IMR-90 (cell line): ENCODE measurements at regions not wholly inside any gene's neighbourhood (a gene's known extent, or its start where the extent isn't known, plus 50 kb on each side); places are given as distances from the start of the nearest gene placed in this dataset.

Source experiments
- ATAC-seq: fragments of 200-7000 bp; cut with Tn5 transposase; 2 replicates; pipeline ENCODE4 v1.9.1; 2020; ENCODE audit warnings: low read depth, mild to moderate bottlenecking, moderate library complexity
- BruUV-seq: library from RNA; stranded (reverse); fragments of 400-500 nt; replicated peaks from 2 replicates; lab custom pipeline; 2021; lab: Mats Ljungman, UMichigan
- CTCF ChIA-PET: fragments of 300-600 bp; formaldehyde crosslinking; extraction: SDS; loops from one replicate; lab custom pipeline; 2021; ENCODE audit warnings: antibody characterized with exemption; lab: Yijun Ruan, JAX
- POLR2A ChIA-PET: fragments of 300-600 bp; sonication (Branson Sonifier 250); formaldehyde crosslinking; loops from one replicate; lab custom pipeline; 2022; ENCODE audit warnings: antibody characterized with exemption; ENCODE audit not compliant: unreplicated experiment; lab: Charles Lee
- DNase-seq: peaks from one replicate; pipeline ENCODE4 v3.0.0; 2013
- H2AFZ ChIP-seq: replicated peaks from 2 replicates; pipeline ENCODE3; 2013; ENCODE audit warnings: low read length, mild to moderate bottlenecking; ENCODE audit not compliant: poor library complexity
- H2AK5ac ChIP-seq: 2 replicates; pipeline ENCODE4 v1.6.1; 2013; ENCODE audit warnings: low read depth, low read length, inconsistent platforms
- H2AK9ac ChIP-seq: replicated peaks from 2 replicates; pipeline ENCODE3; 2013; ENCODE audit warnings: mild to moderate bottlenecking, low read depth, low read length, moderate library complexity; ENCODE audit not compliant: poor library complexity
- H2BK120ac ChIP-seq: 2 replicates; pipeline ENCODE4 v1.6.1; 2013; ENCODE audit warnings: low read depth, low read length, inconsistent platforms
- H2BK15ac ChIP-seq: 3 replicates; pipeline ENCODE4 v1.6.1; 2013; ENCODE audit warnings: low read depth, low read length, inconsistent platforms
- H2BK20ac ChIP-seq: 2 replicates; pipeline ENCODE4 v1.6.1; 2013; ENCODE audit warnings: low read depth, mild to moderate bottlenecking, inconsistent platforms, low read length, moderate library complexity
- H2BK5ac ChIP-seq: 2 replicates; pipeline ENCODE4 v1.6.1; 2013; ENCODE audit warnings: mild to moderate bottlenecking, low read depth, low read length, inconsistent platforms; ENCODE audit not compliant: poor library complexity, severe bottlenecking
- H3K14ac ChIP-seq: replicated peaks from 2 replicates; pipeline ENCODE4 v1.6.1; 2013; ENCODE audit warnings: low read depth, low read length, inconsistent platforms
- H3K18ac ChIP-seq: 2 replicates; pipeline ENCODE4 v1.6.1; 2013; ENCODE audit warnings: low read depth, low read length, control low read depth
- H3K23ac ChIP-seq: 2 replicates; pipeline ENCODE4 v1.6.1; 2013; ENCODE audit warnings: low read depth, low read length, inconsistent platforms
- H3K27ac ChIP-seq: 2 replicates; pipeline ENCODE4 v1.5.1; 2013; ENCODE audit warnings: mild to moderate bottlenecking, control low read depth, low read length; ENCODE audit not compliant: insufficient read depth
- H3K27me3 ChIP-seq: 2 replicates; pipeline ENCODE4 v1.6.1; 2013; ENCODE audit warnings: low read length; ENCODE audit not compliant: control insufficient read depth, insufficient read depth
- H3K36me3 ChIP-seq: 2 replicates; pipeline ENCODE4 v1.6.1; 2013; ENCODE audit warnings: low read length, mixed read lengths; ENCODE audit not compliant: control insufficient read depth, insufficient read depth
- H3K4ac ChIP-seq: 2 replicates; pipeline ENCODE4 v1.6.1; 2013; ENCODE audit warnings: low read depth, low read length, inconsistent platforms
- H3K4me1 ChIP-seq: 2 replicates; pipeline ENCODE4 v1.6.1; 2013; ENCODE audit warnings: low read length, mixed read lengths; ENCODE audit not compliant: control insufficient read depth, insufficient read depth
- H3K4me2 ChIP-seq: 2 replicates; pipeline ENCODE4 v1.6.1; 2013; ENCODE audit warnings: low read depth, mild to moderate bottlenecking, control low read depth, low read length, moderate library complexity
- H3K4me3 ChIP-seq: 2 replicates; pipeline ENCODE4 v1.5.1; 2013; ENCODE audit warnings: low read depth, mild to moderate bottlenecking, control low read depth, low read length, moderate library complexity; ENCODE audit not compliant: insufficient read depth
- H3K56ac ChIP-seq: 2 replicates; pipeline ENCODE4 v1.6.1; 2013; ENCODE audit warnings: low read length, inconsistent platforms; ENCODE audit not compliant: insufficient read depth; ENCODE audit errors: extremely low read depth
- H3K79me1 ChIP-seq, 2 experiments: 2 replicates each; pipeline ENCODE4 v1.6.1; 2013; ENCODE audit warnings: low read length in 2 of 2, inconsistent platforms in 1 of 2, low read depth in 1 of 2
- H3K9ac ChIP-seq: 2 replicates; pipeline ENCODE4 v1.6.1; 2013; ENCODE audit warnings: low read depth, low read length, control low read depth
- H3K9me1 ChIP-seq: 2 replicates; pipeline ENCODE4 v1.6.1; 2013; ENCODE audit warnings: low read length, inconsistent platforms; ENCODE audit not compliant: insufficient read depth
- H3K9me3 ChIP-seq: 2 replicates; pipeline ENCODE4 v1.6.1; 2013; ENCODE audit warnings: low read length; ENCODE audit not compliant: control insufficient read depth, insufficient read depth
- H4K20me1 ChIP-seq: 2 replicates; pipeline ENCODE4 v1.6.1; 2013; ENCODE audit warnings: low read length, inconsistent platforms; ENCODE audit not compliant: insufficient read depth
- H4K5ac ChIP-seq: 2 replicates; pipeline ENCODE4 v1.6.1; 2013; ENCODE audit warnings: mild to moderate bottlenecking, low read depth, low read length, control low read depth
- H4K8ac ChIP-seq, 2 experiments: 2 replicates each; pipeline ENCODE4 v1.6.1; 2013; ENCODE audit warnings: low read depth in 2 of 2, low read length in 2 of 2, control low read depth in 1 of 2, inconsistent platforms in 1 of 2
- H4K91ac ChIP-seq: 2 replicates; pipeline ENCODE4 v1.6.1; 2013; ENCODE audit warnings: low read depth, low read length, inconsistent platforms; ENCODE audit not compliant: insufficient read depth
- CEBPB ChIP-seq: IDR thresholded peaks from 2 replicates; pipeline ENCODE4 v1.6.1; 2012; ENCODE audit warnings: low read depth, low read length, improper control_type of control experiment
- CHD1 ChIP-seq: IDR thresholded peaks from 2 replicates; pipeline ENCODE4 v1.6.1; 2012; ENCODE audit warnings: low read depth, low read length, improper control_type of control experiment
- FOS ChIP-seq: fragments of 150-350 bp; IDR thresholded peaks from 2 replicates; pipeline ENCODE4 v1.6.1; 2016; ENCODE audit warnings: low read depth, low read length
- MAFK ChIP-seq: IDR thresholded peaks from 2 replicates; pipeline ENCODE4 v1.6.1; 2012; ENCODE audit warnings: low read depth, low read length, improper control_type of control experiment
- MAZ ChIP-seq: IDR thresholded peaks from 2 replicates; pipeline ENCODE4 v1.6.1; 2012; ENCODE audit warnings: low read depth, mild to moderate bottlenecking, low read length, improper control_type of control experiment, moderate library complexity, borderline replicate concordance
- NFE2L2 ChIP-seq: fragments of 150-350 bp; IDR thresholded peaks from 2 replicates; pipeline ENCODE4 v1.6.1; 2016; ENCODE audit warnings: low read depth, mild to moderate bottlenecking, low read length
- POLR2A ChIP-seq: IDR thresholded peaks from 2 replicates; pipeline ENCODE4 v1.6.1; 2012; ENCODE audit warnings: mild to moderate bottlenecking, low read depth, low read length
- RCOR1 ChIP-seq: IDR thresholded peaks from 2 replicates; pipeline ENCODE4 v1.6.1; 2012; ENCODE audit warnings: mild to moderate bottlenecking, low read length, improper control_type of control experiment; ENCODE audit not compliant: insufficient replicate concordance
- RFX5 ChIP-seq: IDR thresholded peaks from 2 replicates; pipeline ENCODE4 v1.8.0; 2012; ENCODE audit warnings: low read depth, mild to moderate bottlenecking, low read length, moderate library complexity
- SMC3 ChIP-seq: fragments of 150-350 bp; IDR thresholded peaks from 2 replicates; pipeline ENCODE4 v1.6.1; 2016; ENCODE audit warnings: low read depth, mild to moderate bottlenecking, antibody characterized with exemption, low read length, moderate library complexity
- whole genome bisulfite sequencing, 2 experiments: methylation state at CpG; one replicate each; pipeline versions ENCODE4 v1.1.5 to v1.1.7; 2013; ENCODE audit warnings: missing lambda C conversion rate in 2 of 2; ENCODE audit not compliant: insufficient read length in 1 of 2; ENCODE audit errors: extremely low coverage in 2 of 2; 5-methylcytosine and 5-hydroxymethylcytosine counted together
- dilution Hi-C: fragments of 300-500 bp; cut with HindIII; formaldehyde crosslinking; loops from one replicate; pipeline ENCODE4 v1.14.3; 2018; ENCODE audit warnings: low sequenced_read_pairs; ENCODE audit not compliant: unreplicated experiment
- in situ Hi-C: fragments of 300-500 bp; cut with MboI; formaldehyde crosslinking; loops from 3 replicates; pipeline ENCODE4 v1.14.3; 2019; ENCODE audit warnings: low sequenced_read_pairs, inconsistent platforms, mixed read lengths
- intact Hi-C: fragments of 100-400 bp; cut with micrococcal nuclease; formaldehyde crosslinking; loops from 2 replicates; pipeline ENCODE4 v1.10.0; 2022
- TF ChIP-seq, protein P1 (sequence below): conservative IDR thresholded peaks from 2 replicates; pipeline ENCODE4 v1.5.1; 2012; ENCODE audit warnings: mild to moderate bottlenecking, low read depth, low read length, improper control_type of control experiment
- TF ChIP-seq, protein P2 (sequence below): fragments of 150-350 bp; IDR thresholded peaks from 2 replicates; pipeline ENCODE4 v1.6.1; 2017; ENCODE audit warnings: mild to moderate bottlenecking, antibody characterized with exemption, low read length, low read depth

DNA sequence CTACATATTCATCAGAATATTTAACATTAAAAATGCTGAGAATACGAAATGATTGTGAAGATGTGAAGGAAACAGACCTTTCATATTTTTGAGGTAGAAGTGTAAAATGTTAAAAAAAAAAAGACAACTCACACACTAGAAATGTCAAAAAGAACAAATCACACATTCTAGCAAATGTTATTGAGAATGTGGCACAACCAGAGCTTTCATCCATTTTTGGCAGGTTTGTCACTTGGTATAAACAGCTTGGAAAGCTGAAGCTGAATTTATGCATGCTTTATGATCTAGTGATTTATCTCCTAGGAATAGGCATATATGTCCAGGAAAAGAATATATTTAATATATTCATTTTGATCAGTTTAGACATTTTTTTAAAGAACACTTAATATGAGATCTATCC lies 784.9 kb upstream of the GHITM start:
- H4K5ac ChIP-seq: no peak overlapping the region
- H3K27me3 ChIP-seq: no peaks in the 10 kb centered on the region
- H2BK120ac ChIP-seq: no peak overlapping the region
- in situ Hi-C loops: no loop called here
- no peak overlapping the region for H2AK5ac ChIP-seq
- TF ChIP-seq, protein P1, sequence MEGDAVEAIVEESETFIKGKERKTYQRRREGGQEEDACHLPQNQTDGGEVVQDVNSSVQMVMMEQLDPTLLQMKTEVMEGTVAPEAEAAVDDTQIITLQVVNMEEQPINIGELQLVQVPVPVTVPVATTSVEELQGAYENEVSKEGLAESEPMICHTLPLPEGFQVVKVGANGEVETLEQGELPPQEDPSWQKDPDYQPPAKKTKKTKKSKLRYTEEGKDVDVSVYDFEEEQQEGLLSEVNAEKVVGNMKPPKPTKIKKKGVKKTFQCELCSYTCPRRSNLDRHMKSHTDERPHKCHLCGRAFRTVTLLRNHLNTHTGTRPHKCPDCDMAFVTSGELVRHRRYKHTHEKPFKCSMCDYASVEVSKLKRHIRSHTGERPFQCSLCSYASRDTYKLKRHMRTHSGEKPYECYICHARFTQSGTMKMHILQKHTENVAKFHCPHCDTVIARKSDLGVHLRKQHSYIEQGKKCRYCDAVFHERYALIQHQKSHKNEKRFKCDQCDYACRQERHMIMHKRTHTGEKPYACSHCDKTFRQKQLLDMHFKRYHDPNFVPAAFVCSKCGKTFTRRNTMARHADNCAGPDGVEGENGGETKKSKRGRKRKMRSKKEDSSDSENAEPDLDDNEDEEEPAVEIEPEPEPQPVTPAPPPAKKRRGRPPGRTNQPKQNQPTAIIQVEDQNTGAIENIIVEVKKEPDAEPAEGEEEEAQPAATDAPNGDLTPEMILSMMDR: no peak
- TF ChIP-seq, protein P2, sequence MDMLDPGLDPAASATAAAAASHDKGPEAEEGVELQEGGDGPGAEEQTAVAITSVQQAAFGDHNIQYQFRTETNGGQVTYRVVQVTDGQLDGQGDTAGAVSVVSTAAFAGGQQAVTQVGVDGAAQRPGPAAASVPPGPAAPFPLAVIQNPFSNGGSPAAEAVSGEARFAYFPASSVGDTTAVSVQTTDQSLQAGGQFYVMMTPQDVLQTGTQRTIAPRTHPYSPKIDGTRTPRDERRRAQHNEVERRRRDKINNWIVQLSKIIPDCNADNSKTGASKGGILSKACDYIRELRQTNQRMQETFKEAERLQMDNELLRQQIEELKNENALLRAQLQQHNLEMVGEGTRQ: no peak
- TF ChIP-seq MAZ: no peak
- no peak for TF ChIP-seq POLR2A
- no peak for TF ChIP-seq CEBPB
- TF ChIP-seq SMC3: no peak
- TF ChIP-seq RCOR1: no peak
- no peak for TF ChIP-seq FOS
- no peak for TF ChIP-seq RFX5
- no peak for TF ChIP-seq CHD1
- TF ChIP-seq MAFK: no peak
- no peak for TF ChIP-seq NFE2L2
- H3K79me1 ChIP-seq: no peaks in the 10 kb centered on the region
- no peak overlapping the region for H3K18ac ChIP-seq
- POLR2A ChIA-PET: no interaction called here
- no peak overlapping the region for H3K23ac ChIP-seq
- H3K56ac ChIP-seq: no peak overlapping the region
- no peak overlapping the region for H2AK9ac ChIP-seq
- 0 out of 2 replicates have a peak, but pooled peaks cover 2% of the 10 kb centered on the region for H3K9me3 ChIP-seq
- dilution Hi-C loops: no loop called here
- no peak overlapping the region for H3K14ac ChIP-seq
- no peak overlapping the region for H3K9ac ChIP-seq
- no peak overlapping the region for H2BK20ac ChIP-seq
- ATAC-seq (no peak), DNase-seq (no peak)
- CTCF ChIA-PET: interaction anchor here (0.6 kb wide), 1 partner anchor 716 kb away, joined by 3 read pairs; no protein-coding TSS in a partner anchor
- H3K4ac ChIP-seq: no peak overlapping the region
- no peak overlapping the region for H3K4me3 ChIP-seq
- no peaks in the 10 kb centered on the region for H3K36me3 ChIP-seq
- no peak overlapping the region for H2BK15ac ChIP-seq
- no peak overlapping the region for H3K4me2 ChIP-seq
- no peaks in the 10 kb centered on the region for H3K4me1 ChIP-seq
- intact Hi-C loops: no loop called here
- H3K27ac ChIP-seq: no peak overlapping the region
- no CpG with 5 or more reads among the region's 1 CpG for WGBS, 2 experiments
- no peak overlapping the region for H4K91ac ChIP-seq
- no peaks in the 10 kb centered on the region for H4K20me1 ChIP-seq
- no TSS peak for BruUV-seq
- no peaks in the 10 kb centered on the region for H3K9me1 ChIP-seq
- no peak overlapping the region for H2AFZ ChIP-seq
- H4K8ac ChIP-seq: no peak overlapping the region
- H2BK5ac ChIP-seq: no peak overlapping the region
